ENCODE measurements at regions not wholly inside any gene's neighbourhood (a gene's known extent, or its start where the extent isn't known, plus 50 kb on each side); places are given as distances from the start of the nearest gene placed in this dataset.

GRCh38 chr13:80642641-80643040 is 301.7 kb upstream of the SPRY2 start:
- Histone ChIP-seq H3K9ac (ENCODE audit: low read length in 3 of 3) (no peak overlapping the region), H3K27ac (ENCODE audit: low read depth in 2 of 2, low read length in 2 of 2) (no peak overlapping the region), H3K36me3 (ENCODE audit: control insufficient read depth in 2 of 3, insufficient read depth in 3 of 3, low read length in 3 of 3) (no peaks in the 10 kb centered on the region), H3K9me3 (ENCODE audit: control insufficient read depth in 2 of 3, insufficient read depth in 1 of 3, low read length in 3 of 3) (no peaks in the 10 kb centered on the region), H3K27me3 (ENCODE audit: control insufficient read depth, insufficient read depth, low read length) (no peaks in the 10 kb centered on the region), H3K4me1 (ENCODE audit: control insufficient read depth in 2 of 3, insufficient read depth in 2 of 3, low read depth in 1 of 3, low read length in 3 of 3) (no peaks in the 10 kb centered on the region), H3K4me3 (ENCODE audit: low read length in 3 of 3) (no peak overlapping the region)
- no peak for TF ChIP-seq CTCF (IDR thresholded peaks at IDR 0.05; ENCODE audit: borderline replicate concordance, extremely low read depth, insufficient read depth)
- no peak for FAIRE-seq
- no peak for DNase-seq
- intact Hi-C loops (cut with DNase I), result no loop called here

- FAIRE-seq, result no peak
- Histone ChIP-seq H3K4me1 (ENCODE audit: control insufficient read depth in 2 of 3, insufficient read depth in 2 of 3, low read depth in 1 of 3, low read length in 3 of 3) (no peaks in the 10 kb centered on the region), H3K36me3 (ENCODE audit: control insufficient read depth in 2 of 3, insufficient read depth in 3 of 3, low read length in 3 of 3) (no peaks in the 10 kb centered on the region), H3K9ac (ENCODE audit: low read length in 3 of 3) (no peak overlapping the region), H3K27ac (ENCODE audit: low read depth in 2 of 2, low read length in 2 of 2) (no peak overlapping the region), H3K27me3 (ENCODE audit: control insufficient read depth, insufficient read depth, low read length) (no peaks in the 10 kb centered on the region), H3K4me3 (ENCODE audit: low read length in 3 of 3) (no peak overlapping the region), H3K9me3 (ENCODE audit: control insufficient read depth in 2 of 3, insufficient read depth in 1 of 3, low read length in 3 of 3) (no peaks in the 10 kb centered on the region)
- intact Hi-C loops (cut with DNase I), result no loop called here
- DNase-seq, result no peak
- no peak for TF ChIP-seq CTCF (IDR thresholded peaks at IDR 0.05; ENCODE audit: borderline replicate concordance, extremely low read depth, insufficient read depth)
These were observed 292.3 kb upstream of the SPRY2 start for GRCh38 chr13:80633251-80633650.

- Histone ChIP-seq H3K4me1 (ENCODE audit: control insufficient read depth in 2 of 3, insufficient read depth in 2 of 3, low read depth in 1 of 3, low read length in 3 of 3) (no peaks in the 10 kb centered on the region), H3K9ac (ENCODE audit: low read length in 3 of 3) (no peak overlapping the region), H3K27ac (ENCODE audit: low read depth in 2 of 2, low read length in 2 of 2) (no peak overlapping the region), H3K4me3 (ENCODE audit: low read length in 3 of 3) (no peak overlapping the region), H3K27me3 (ENCODE audit: control insufficient read depth, insufficient read depth, low read length) (no peaks in the 10 kb centered on the region), H3K9me3 (ENCODE audit: control insufficient read depth in 2 of 3, insufficient read depth in 1 of 3, low read length in 3 of 3) (no peaks in the 10 kb centered on the region), H3K36me3 (ENCODE audit: control insufficient read depth in 2 of 3, insufficient read depth in 3 of 3, low read length in 3 of 3) (no peaks in the 10 kb centered on the region)
- no peak for TF ChIP-seq CTCF (IDR thresholded peaks at IDR 0.05; ENCODE audit: borderline replicate concordance, extremely low read depth, insufficient read depth)
- no peak for FAIRE-seq
- no peak for DNase-seq
- intact Hi-C loops (cut with DNase I), result no loop called here
These were observed 289.8 kb upstream of the SPRY2 start for GRCh38 chr13:80630685-80631121.

DNA sequence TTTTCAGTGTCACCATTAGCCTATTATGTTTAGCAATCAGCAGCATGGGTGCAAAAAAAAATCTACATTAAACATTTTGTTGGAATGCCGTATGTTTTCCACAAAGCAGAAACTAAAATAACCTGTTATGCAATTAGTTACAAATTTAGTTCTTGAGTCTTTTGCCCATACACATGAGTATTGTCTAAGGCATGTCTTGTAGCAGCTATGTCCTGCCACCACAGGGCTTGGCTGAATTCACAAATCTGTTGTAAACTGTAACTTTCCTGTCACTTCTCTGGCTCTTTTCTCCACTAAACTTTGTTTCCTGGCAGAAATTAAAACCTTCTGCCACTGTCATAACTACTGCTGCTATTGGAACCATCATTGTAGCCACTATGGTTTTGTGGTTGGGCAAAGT is 277.9 kb upstream of the SPRY2 start:
- intact Hi-C loops (cut with DNase I), result no loop called here
- Histone ChIP-seq H3K9me3 (ENCODE audit: control insufficient read depth in 2 of 3, insufficient read depth in 1 of 3, low read length in 3 of 3) (no peaks in the 10 kb centered on the region), H3K27ac (ENCODE audit: low read depth in 2 of 2, low read length in 2 of 2) (no peak overlapping the region), H3K9ac (ENCODE audit: low read length in 3 of 3) (no peak overlapping the region), H3K4me1 (ENCODE audit: control insufficient read depth in 2 of 3, insufficient read depth in 2 of 3, low read depth in 1 of 3, low read length in 3 of 3) (no peaks in the 10 kb centered on the region), H3K36me3 (ENCODE audit: control insufficient read depth in 2 of 3, insufficient read depth in 3 of 3, low read length in 3 of 3) (no peaks in the 10 kb centered on the region), H3K27me3 (ENCODE audit: control insufficient read depth, insufficient read depth, low read length) (no peaks in the 10 kb centered on the region), H3K4me3 (ENCODE audit: low read length in 3 of 3) (no peak overlapping the region)
- FAIRE-seq (no peak), DNase-seq (no peak)
- no peak for TF ChIP-seq CTCF (IDR thresholded peaks at IDR 0.05; ENCODE audit: borderline replicate concordance, extremely low read depth, insufficient read depth)
